ENCODE measurements at regions not wholly inside any gene's neighbourhood (a gene's known extent, or its start where the extent isn't known, plus 50 kb on each side); places are given as distances from the start of the nearest gene placed in this dataset.

- TF ChIP-seq CTCF (conservative IDR thresholded peaks at IDR 0.05) (no peak; the same call in 1 of the 2 replicates), ZFX (IDR thresholded peaks at IDR 0.05) (no peak)
Measured at GRCh38 chr3:74353039-74353438, 261.4 kb downstream of the CNTN3 start.

All from C4-2B (cell line).